Suprapubic skin (tissue), 3 donors: ENCODE measurements at regions not wholly inside any gene's neighbourhood (a gene's known extent, or its start where the extent isn't known, plus 50 kb on each side); places are given as distances from the start of the nearest gene placed in this dataset.

Source experiments
- CTCF ChIP-seq, 2 donors: fragments of 200-600 bp in 1 of 2; fragments of 450-650 bp in 1 of 2; sonication (generic) in 1 of 2; IDR thresholded peaks; one replicate each; pipeline ENCODE4 v1.5.1; 2016 to 2019; ENCODE audit warnings: antibody characterized with exemption in 2 of 2, mild to moderate bottlenecking in 1 of 2, moderate library complexity in 1 of 2
- POLR2AphosphoS5 ChIP-seq, 3 donors: sonication (generic); formaldehyde crosslinking; IDR thresholded peaks; one replicate each; pipeline ENCODE4 v1.6.1; 2017; ENCODE audit warnings: antibody characterized with exemption in 3 of 3

GRCh38 chr12:58154359-58154758 lies 213.0 kb downstream of the ATP23 start:
- no peak for TF ChIP-seq CTCF (IDR thresholded peaks at IDR 0.05)
- no peak for TF ChIP-seq POLR2AphosphoS5 (IDR thresholded peaks at IDR 0.05)
